Smooth muscle cell (in vitro differentiated cells): ENCODE measurements at regions not wholly inside any gene's neighbourhood (a gene's known extent, or its start where the extent isn't known, plus 50 kb on each side); places are given as distances from the start of the nearest gene placed in this dataset.

Experiments
- DNase-seq: peaks from one replicate; lab custom pipeline; 2025; ENCODE audit not compliant: unreplicated experiment; lab: John Stamatoyannopoulos, UW
- H2AFZ ChIP-seq: fragments of 200-600 bp; sonication (generic); 2 replicates; pipeline ENCODE4 v1.6.0; 2016; ENCODE audit warnings: antibody characterized with exemption, low read depth, mild to moderate bottlenecking
- H3F3A ChIP-seq: fragments of 200-600 bp; sonication (generic); 2 replicates; pipeline ENCODE4 v1.6.0; 2017; ENCODE audit warnings: antibody characterized with exemption, low read depth
- H3K27ac ChIP-seq: fragments of 200-600 bp; sonication (generic); 2 replicates; pipeline ENCODE4 v1.5.1; 2016; ENCODE audit warnings: low read depth, mild to moderate bottlenecking
- H3K27me3 ChIP-seq: fragments of 200-600 bp; sonication (generic); 2 replicates; pipeline ENCODE4 v1.6.1; 2016; ENCODE audit warnings: low read depth, mild to moderate bottlenecking
- H3K36me3 ChIP-seq: fragments of 200-600 bp; sonication (generic); 2 replicates; pipeline ENCODE4 v1.5.1; 2016; ENCODE audit warnings: low read depth
- H3K4me1 ChIP-seq: fragments of 200-600 bp; sonication (generic); 2 replicates; pipeline ENCODE4 v1.5.1; 2016; ENCODE audit warnings: low read depth
- H3K4me2 ChIP-seq: fragments of 200-600 bp; sonication (generic); 2 replicates; pipeline ENCODE4 v1.6.0; 2016; ENCODE audit warnings: mild to moderate bottlenecking
- H3K4me3 ChIP-seq: fragments of 200-600 bp; sonication (generic); 2 replicates; pipeline ENCODE4 v1.5.1; 2016; ENCODE audit warnings: mild to moderate bottlenecking
- H3K79me2 ChIP-seq: fragments of 200-600 bp; sonication (generic); 2 replicates; pipeline ENCODE4 v1.6.0; 2016; ENCODE audit warnings: low read depth, mild to moderate bottlenecking
- H3K9ac ChIP-seq: fragments of 200-600 bp; sonication (generic); 2 replicates; pipeline ENCODE4 v1.6.0; 2016; ENCODE audit warnings: low read depth
- H3K9me3 ChIP-seq: fragments of 200-600 bp; sonication (generic); replicated peaks from 2 replicates; pipeline ENCODE4 v1.5.1; 2016; ENCODE audit warnings: low read depth
- H4K20me1 ChIP-seq: fragments of 200-600 bp; sonication (generic); 2 replicates; pipeline ENCODE4 v1.6.0; 2016; ENCODE audit warnings: low read depth
- CTCF ChIP-seq: fragments of 200-600 bp; sonication (generic); IDR thresholded peaks from 2 replicates; pipeline ENCODE4 v1.5.1; 2017; ENCODE audit warnings: borderline replicate concordance, mild to moderate bottlenecking, antibody characterized with exemption; ENCODE audit not compliant: insufficient read depth, poor library complexity, severe bottlenecking
- WGBS: methylation state at CpG from one replicate; pipeline ENCODE4 v1.1.7; 2016; ENCODE audit warnings: low lambda C conversion rate; 5-methylcytosine and 5-hydroxymethylcytosine counted together

- no peak for TF ChIP-seq CTCF
- DNase-seq, result no peak
These were observed 228.1 kb upstream of the MEF2C start for GRCh38 chr5:89110916-89111646.

GRCh38 chr5:89106480-89106879 is 223.5 kb upstream of the MEF2C start:
- H3K4me1 ChIP-seq, result no peaks in the 10 kb centered on the region
- H3K79me2 ChIP-seq, result no peaks in the 10 kb centered on the region
- no peak for TF ChIP-seq CTCF
- H3K36me3 ChIP-seq, result no peaks in the 10 kb centered on the region
- 83% methylated on average over 1 of the region's 1 CpG for WGBS
- H3K4me2 ChIP-seq, result no peak overlapping the region
- no peaks in the 10 kb centered on the region for H4K20me1 ChIP-seq
- no peak overlapping the region for H2AFZ ChIP-seq
- H3F3A ChIP-seq, result no peaks in the 10 kb centered on the region
- no peak for DNase-seq
- H3K4me3 ChIP-seq, result no peak overlapping the region
- no peaks in the 10 kb centered on the region for H3K9me3 ChIP-seq
- H3K27me3 ChIP-seq, result no peaks in the 10 kb centered on the region
- no peak overlapping the region for H3K9ac ChIP-seq
- no peak overlapping the region for H3K27ac ChIP-seq

More at GRCh38 chr5:89110916-89111646, 228.1 kb upstream of the MEF2C start:
- Histone ChIP-seq H3F3A (no peaks in the 10 kb centered on the region), H3K27ac (no peak overlapping the region), H3K79me2 (no peaks in the 10 kb centered on the region), H4K20me1 (no peaks in the 10 kb centered on the region), H3K4me3 (no peak overlapping the region), H2AFZ (no peak overlapping the region), H3K36me3 (no peaks in the 10 kb centered on the region), H3K9ac (no peak overlapping the region), H3K27me3 (no peaks in the 10 kb centered on the region), H3K4me2 (no peak overlapping the region), H3K9me3 (no peaks in the 10 kb centered on the region), H3K4me1 (no peaks in the 10 kb centered on the region)
- 88% methylated on average over 4 of the region's 4 CpGs for WGBS

- H3K27ac ChIP-seq, result no peak overlapping the region
- no peaks in the 10 kb centered on the region for H4K20me1 ChIP-seq
- no peak overlapping the region for H3K4me3 ChIP-seq
- no peak for DNase-seq
- no peaks in the 10 kb centered on the region for H3K27me3 ChIP-seq
- no peaks in the 10 kb centered on the region for H3K4me1 ChIP-seq
- no peaks in the 10 kb centered on the region for H3K79me2 ChIP-seq
- no peak overlapping the region for H2AFZ ChIP-seq
- no peak for TF ChIP-seq CTCF
- no peaks in the 10 kb centered on the region for H3F3A ChIP-seq
- no peaks in the 10 kb centered on the region for H3K36me3 ChIP-seq
- no peak overlapping the region for H3K4me2 ChIP-seq
- H3K9me3 ChIP-seq, result no peaks in the 10 kb centered on the region
- 96% methylated on average over 2 of the region's 2 CpGs for WGBS
- no peak overlapping the region for H3K9ac ChIP-seq
These were observed 222.9 kb upstream of the MEF2C start for GRCh38 chr5:89105836-89106235.

GRCh38 chr5:89105171-89105695 is 222.2 kb upstream of the MEF2C start:
- H3K4me2 ChIP-seq, result no peak overlapping the region
- H2AFZ ChIP-seq, result no peak overlapping the region

More at GRCh38 chr5:89105171-89105695, 222.2 kb upstream of the MEF2C start:
- no peak for TF ChIP-seq CTCF
- WGBS, result 70% methylated on average over 1 of the region's 1 CpG
- Histone ChIP-seq H3K4me3 (no peak overlapping the region), H3K36me3 (no peaks in the 10 kb centered on the region), H3K79me2 (no peaks in the 10 kb centered on the region), H3K27ac (no peak overlapping the region), H3K27me3 (no peaks in the 10 kb centered on the region), H3K9me3 (no peaks in the 10 kb centered on the region), H4K20me1 (no peaks in the 10 kb centered on the region), H3F3A (no peaks in the 10 kb centered on the region), H3K9ac (no peak overlapping the region), H3K4me1 (no peaks in the 10 kb centered on the region)
- DNase-seq, result no peak
